ENCODE measurements at regions not wholly inside any gene's neighbourhood (a gene's known extent, or its start where the extent isn't known, plus 50 kb on each side); places are given as distances from the start of the nearest gene placed in this dataset.

GRCh38 chr12:46489951-46490388 is 117.4 kb upstream of the SLC38A2 start:
- TF ChIP-seq CTCF (conservative IDR thresholded peaks at IDR 0.05; ENCODE audit: low read depth, low read length) (no peak), EZH2 (IDR thresholded peaks at IDR 0.05; ENCODE audit: borderline replicate concordance, low read depth, low read length, poor library complexity, severe bottlenecking) (no peak)
